ENCODE measurements at regions not wholly inside any gene's neighbourhood (a gene's known extent, or its start where the extent isn't known, plus 50 kb on each side); places are given as distances from the start of the nearest gene placed in this dataset.

DNA sequence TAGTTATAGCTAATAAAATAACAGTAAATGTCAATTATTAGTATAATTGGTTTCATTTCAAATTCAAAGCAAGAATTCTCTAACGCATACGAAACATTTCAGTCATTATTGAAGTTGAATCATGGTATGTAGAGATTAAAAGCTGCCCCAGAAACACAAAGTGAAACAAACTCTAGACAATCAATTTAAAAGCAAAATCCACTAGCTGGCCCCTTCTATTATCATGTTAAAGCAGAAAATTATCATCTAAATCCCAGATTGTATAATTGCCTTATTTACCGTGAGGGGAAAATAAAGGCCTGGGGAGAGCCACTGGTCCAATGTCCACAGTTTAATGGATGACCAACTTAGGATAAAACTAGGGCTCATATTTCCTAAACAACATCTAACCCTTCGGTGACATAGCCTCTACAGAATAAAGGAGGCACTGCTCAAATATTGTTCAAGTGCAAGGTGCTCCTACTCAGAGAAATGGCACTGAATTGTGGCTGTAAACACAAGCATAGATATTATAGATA lies 110.9 kb upstream of the THRB start:
- no TSS peak for BruUV-seq (replicated peaks)
- Mint-ChIP-seq H3K27ac (ENCODE audit: unreplicated experiment) (no peak overlapping the region), H3K36me3 (ENCODE audit: insufficient read depth, unreplicated experiment) (peaks cover 4% of the 10 kb centered on the region), H3K4me3 (ENCODE audit: low read depth, unreplicated experiment) (no peak overlapping the region), H3K27me3 (ENCODE audit: unreplicated experiment) (no peaks in the 10 kb centered on the region), H3K9me3 (ENCODE audit: low read depth, unreplicated experiment) (no peaks in the 10 kb centered on the region), H3K4me1 (ENCODE audit: low read depth, unreplicated experiment) (peaks cover 23% of the 10 kb centered on the region)
- CTCF ChIA-PET, result no interaction called here
- intact Hi-C loops (cut with micrococcal nuclease; ENCODE audit: unreplicated experiment), result no loop called here
- DNase-seq, result no peak
- TF ChIP-seq, protein P1, sequence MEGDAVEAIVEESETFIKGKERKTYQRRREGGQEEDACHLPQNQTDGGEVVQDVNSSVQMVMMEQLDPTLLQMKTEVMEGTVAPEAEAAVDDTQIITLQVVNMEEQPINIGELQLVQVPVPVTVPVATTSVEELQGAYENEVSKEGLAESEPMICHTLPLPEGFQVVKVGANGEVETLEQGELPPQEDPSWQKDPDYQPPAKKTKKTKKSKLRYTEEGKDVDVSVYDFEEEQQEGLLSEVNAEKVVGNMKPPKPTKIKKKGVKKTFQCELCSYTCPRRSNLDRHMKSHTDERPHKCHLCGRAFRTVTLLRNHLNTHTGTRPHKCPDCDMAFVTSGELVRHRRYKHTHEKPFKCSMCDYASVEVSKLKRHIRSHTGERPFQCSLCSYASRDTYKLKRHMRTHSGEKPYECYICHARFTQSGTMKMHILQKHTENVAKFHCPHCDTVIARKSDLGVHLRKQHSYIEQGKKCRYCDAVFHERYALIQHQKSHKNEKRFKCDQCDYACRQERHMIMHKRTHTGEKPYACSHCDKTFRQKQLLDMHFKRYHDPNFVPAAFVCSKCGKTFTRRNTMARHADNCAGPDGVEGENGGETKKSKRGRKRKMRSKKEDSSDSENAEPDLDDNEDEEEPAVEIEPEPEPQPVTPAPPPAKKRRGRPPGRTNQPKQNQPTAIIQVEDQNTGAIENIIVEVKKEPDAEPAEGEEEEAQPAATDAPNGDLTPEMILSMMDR (IDR thresholded peaks at IDR 0.05; ENCODE audit: unreplicated experiment), result no peak

DNA sequence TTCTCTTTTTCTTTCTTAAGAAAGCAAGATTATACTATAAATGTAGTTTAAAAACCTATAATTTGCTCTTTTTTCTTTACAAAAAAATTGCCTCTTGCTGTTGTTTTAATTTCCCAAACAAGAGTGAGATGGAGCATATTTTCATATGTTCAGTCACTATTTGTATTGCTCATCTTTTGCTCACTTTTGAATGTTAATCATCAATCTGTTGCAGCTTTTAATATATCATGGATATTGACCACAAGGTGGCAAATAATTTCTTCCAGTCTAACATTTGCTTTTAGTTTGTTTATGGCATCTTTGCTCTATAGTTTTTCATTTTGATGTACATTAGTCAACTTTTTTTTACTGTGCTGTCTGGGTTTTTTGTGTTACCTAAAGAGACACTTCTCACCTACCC lies 112.6 kb upstream of the THRB start:
- Mint-ChIP-seq H3K9me3 (ENCODE audit: low read depth, unreplicated experiment) (no peaks in the 10 kb centered on the region), H3K27me3 (ENCODE audit: unreplicated experiment) (no peaks in the 10 kb centered on the region), H3K4me3 (ENCODE audit: low read depth, unreplicated experiment) (no peak overlapping the region), H3K36me3 (ENCODE audit: insufficient read depth, unreplicated experiment) (peaks cover 4% of the 10 kb centered on the region), H3K4me1 (ENCODE audit: low read depth, unreplicated experiment) (peaks cover 23% of the 10 kb centered on the region), H3K27ac (ENCODE audit: unreplicated experiment) (no peak overlapping the region)
- TF ChIP-seq, protein P1 (IDR thresholded peaks at IDR 0.05; ENCODE audit: unreplicated experiment), result no peak
- intact Hi-C loops (cut with micrococcal nuclease; ENCODE audit: unreplicated experiment), result no loop called here
- BruUV-seq (replicated peaks), result no TSS peak
- no peak for DNase-seq
- CTCF ChIA-PET, result interaction anchor here (1.2 to 1.7 kb wide), 2 partner anchors 12 to 17 kb away, joined by 3 to 4 read pairs; no protein-coding TSS in a partner anchor

DNA sequence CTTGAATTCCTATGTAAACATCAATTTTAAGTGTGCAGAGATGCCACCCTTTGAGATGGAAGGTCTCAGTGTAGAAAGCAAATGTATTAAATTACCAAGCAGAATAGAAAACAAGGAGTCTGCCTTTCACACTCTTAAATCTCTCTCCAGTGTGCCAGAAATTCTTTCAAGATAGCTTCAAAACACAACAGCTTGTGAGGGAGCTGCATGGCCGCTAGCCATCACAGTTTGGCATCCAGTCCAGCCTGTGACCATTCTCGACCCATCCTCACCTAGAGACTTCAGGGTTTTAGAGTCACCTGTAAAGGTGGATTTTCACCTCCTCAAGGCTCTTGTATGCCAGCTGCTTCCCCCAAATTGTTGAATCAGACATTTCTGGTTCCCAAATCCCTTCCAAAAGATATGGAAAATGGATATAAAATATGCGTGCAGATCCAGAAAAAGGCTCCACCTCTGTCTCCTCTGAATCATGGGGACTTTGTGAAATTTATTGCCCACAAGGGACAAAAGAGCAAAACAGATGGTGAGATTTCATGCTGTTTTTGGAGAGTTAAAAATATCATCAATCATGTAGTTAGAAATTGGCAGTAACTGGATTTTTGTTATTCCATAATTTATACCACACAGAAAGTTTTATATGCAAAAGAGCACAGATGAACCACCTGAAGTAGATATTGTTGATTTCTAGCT lies 114.2 kb upstream of the THRB start:
- Mint-ChIP-seq H3K27ac (ENCODE audit: unreplicated experiment) (no peak overlapping the region), H3K36me3 (ENCODE audit: insufficient read depth, unreplicated experiment) (peaks cover 4% of the 10 kb centered on the region), H3K4me3 (ENCODE audit: low read depth, unreplicated experiment) (no peak overlapping the region), H3K9me3 (ENCODE audit: low read depth, unreplicated experiment) (no peaks in the 10 kb centered on the region), H3K27me3 (ENCODE audit: unreplicated experiment) (no peaks in the 10 kb centered on the region), H3K4me1 (ENCODE audit: low read depth, unreplicated experiment) (peaks cover 11% of the 10 kb centered on the region)
- CTCF ChIA-PET, result no interaction called here
- intact Hi-C loops (cut with micrococcal nuclease; ENCODE audit: unreplicated experiment), result no loop called here
- no TSS peak for BruUV-seq (replicated peaks)
- DNase-seq, result no peak
- TF ChIP-seq, protein P1 (IDR thresholded peaks at IDR 0.05; ENCODE audit: unreplicated experiment), result no peak

DNA sequence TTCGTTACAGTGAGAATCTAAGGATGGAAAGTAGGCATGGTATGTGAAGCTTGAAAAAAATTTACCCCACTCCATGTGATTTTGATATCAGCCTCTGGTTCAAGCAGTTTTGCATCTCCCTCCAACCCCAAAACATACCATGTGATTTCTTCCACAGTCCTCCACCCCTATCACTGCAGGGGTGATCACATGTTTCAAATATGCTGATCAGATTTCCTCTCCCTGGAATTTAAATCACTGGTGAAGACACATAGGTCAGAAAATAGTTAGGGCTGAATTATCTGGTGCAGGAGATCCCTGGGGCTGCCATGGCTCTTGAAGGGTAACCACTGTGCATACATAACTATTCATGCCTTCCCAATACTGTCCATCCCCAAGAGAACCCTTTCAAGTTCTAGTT lies 119.7 kb upstream of the THRB start:
- CTCF ChIA-PET, result interaction anchor here (0.6 to 2.5 kb wide), 3 partner anchors 10 to 241 kb away, joined by 3 to 9 read pairs (median 6); no protein-coding TSS in a partner anchor
- TF ChIP-seq, protein P1 (IDR thresholded peaks at IDR 0.05; ENCODE audit: unreplicated experiment), result no peak
- Mint-ChIP-seq H3K9me3 (ENCODE audit: low read depth, unreplicated experiment) (no peaks in the 10 kb centered on the region), H3K36me3 (ENCODE audit: insufficient read depth, unreplicated experiment) (no peaks in the 10 kb centered on the region), H3K4me3 (ENCODE audit: low read depth, unreplicated experiment) (no peak overlapping the region), H3K4me1 (ENCODE audit: low read depth, unreplicated experiment) (peaks cover 26% of the 10 kb centered on the region), H3K27ac (ENCODE audit: unreplicated experiment) (no peak overlapping the region), H3K27me3 (ENCODE audit: unreplicated experiment) (no peaks in the 10 kb centered on the region)
- BruUV-seq (replicated peaks), result no TSS peak
- intact Hi-C loops (cut with micrococcal nuclease; ENCODE audit: unreplicated experiment), result no loop called here
- DNase-seq, result no peak

Measured in Calu3 (cell line).